Sigmoid colon (tissue), 4 donors: ENCODE measurements at regions not wholly inside any gene's neighbourhood (a gene's known extent, or its start where the extent isn't known, plus 50 kb on each side); places are given as distances from the start of the nearest gene placed in this dataset.

ENCODE experiments used
- POLR2A ChIP-seq, 2 donors: fragments of 450-650 bp; IDR thresholded peaks; one replicate each; pipeline ENCODE4 v1.6.1; 2016; ENCODE audit warnings: antibody characterized with exemption in 2 of 2, mild to moderate bottlenecking in 2 of 2, moderate library complexity in 2 of 2
- POLR2AphosphoS5 ChIP-seq, 4 donors: sonication (generic); formaldehyde crosslinking; IDR thresholded peaks; one replicate each; pipeline ENCODE4 v1.6.1; 2017; ENCODE audit warnings: antibody characterized with exemption in 4 of 4
- TF ChIP-seq, protein P1 (sequence below), 4 experiments: fragments of 450-650 bp in 3 of 4; fragments of 200-600 bp in 1 of 4; IDR thresholded peaks; one replicate each; pipeline ENCODE4 v1.5.1; 2016 to 2019; ENCODE audit warnings: antibody characterized with exemption in 4 of 4, mild to moderate bottlenecking in 3 of 4, moderate library complexity in 2 of 4

DNA sequence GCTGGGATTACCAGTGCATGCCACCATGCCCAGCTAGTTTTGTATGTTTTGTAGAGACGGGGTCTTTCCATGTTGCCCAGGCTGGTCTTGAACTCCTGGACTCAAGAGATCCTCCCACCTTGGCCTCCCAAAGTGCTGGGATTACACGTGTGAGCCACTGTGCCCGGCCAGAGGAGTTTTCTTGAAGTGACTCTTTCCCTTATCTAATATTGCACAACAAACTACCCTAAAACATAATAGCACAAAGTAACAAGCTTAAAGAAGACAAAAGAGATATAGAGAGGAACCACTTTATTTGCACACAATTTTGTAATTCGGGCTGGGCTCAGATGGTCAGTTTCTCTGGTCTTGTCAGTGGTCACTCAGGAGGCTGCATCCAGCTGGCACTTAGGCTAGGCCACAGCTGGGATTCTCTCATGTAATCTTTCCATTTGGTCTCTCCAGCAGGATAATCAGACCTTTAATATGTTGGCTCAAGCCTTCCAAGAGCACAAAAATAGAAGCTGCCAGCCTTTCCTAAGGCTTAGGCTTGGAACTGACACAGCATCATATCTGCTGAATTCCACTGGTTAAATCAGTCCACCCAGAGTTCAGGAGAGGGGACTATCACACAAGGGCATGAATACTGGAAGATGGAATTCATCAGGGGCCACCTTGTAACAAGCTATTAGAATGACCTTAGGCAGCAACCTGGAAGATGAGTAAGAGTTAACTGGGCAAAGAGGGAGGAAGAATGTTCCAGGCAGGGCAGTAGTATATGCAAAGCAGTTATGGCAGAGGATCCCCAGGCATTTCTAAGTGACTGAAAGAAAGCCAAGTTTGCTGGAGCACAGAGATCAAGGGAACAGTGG is 56.7 kb upstream of the PNRC1 start:
- TF ChIP-seq POLR2A (IDR thresholded peaks at IDR 0.05) (no peak), POLR2AphosphoS5 (IDR thresholded peaks at IDR 0.05) (peak in 3 of 4 donors; percentile 44 to 78 (median 68))
- TF ChIP-seq, protein P1, sequence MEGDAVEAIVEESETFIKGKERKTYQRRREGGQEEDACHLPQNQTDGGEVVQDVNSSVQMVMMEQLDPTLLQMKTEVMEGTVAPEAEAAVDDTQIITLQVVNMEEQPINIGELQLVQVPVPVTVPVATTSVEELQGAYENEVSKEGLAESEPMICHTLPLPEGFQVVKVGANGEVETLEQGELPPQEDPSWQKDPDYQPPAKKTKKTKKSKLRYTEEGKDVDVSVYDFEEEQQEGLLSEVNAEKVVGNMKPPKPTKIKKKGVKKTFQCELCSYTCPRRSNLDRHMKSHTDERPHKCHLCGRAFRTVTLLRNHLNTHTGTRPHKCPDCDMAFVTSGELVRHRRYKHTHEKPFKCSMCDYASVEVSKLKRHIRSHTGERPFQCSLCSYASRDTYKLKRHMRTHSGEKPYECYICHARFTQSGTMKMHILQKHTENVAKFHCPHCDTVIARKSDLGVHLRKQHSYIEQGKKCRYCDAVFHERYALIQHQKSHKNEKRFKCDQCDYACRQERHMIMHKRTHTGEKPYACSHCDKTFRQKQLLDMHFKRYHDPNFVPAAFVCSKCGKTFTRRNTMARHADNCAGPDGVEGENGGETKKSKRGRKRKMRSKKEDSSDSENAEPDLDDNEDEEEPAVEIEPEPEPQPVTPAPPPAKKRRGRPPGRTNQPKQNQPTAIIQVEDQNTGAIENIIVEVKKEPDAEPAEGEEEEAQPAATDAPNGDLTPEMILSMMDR (IDR thresholded peaks at IDR 0.05) = no peak
